Mesendoderm (in vitro differentiated cells): ENCODE measurements at regions not wholly inside any gene's neighbourhood (a gene's known extent, or its start where the extent isn't known, plus 50 kb on each side); places are given as distances from the start of the nearest gene placed in this dataset.

ENCODE experiments used
- DNase-seq: peaks from one replicate; pipeline ENCODE4 v3.0.0; 2013
- H2AK5ac ChIP-seq: 2 replicates; pipeline ENCODE4 v1.6.1; 2013; ENCODE audit warnings: low read length, inconsistent platforms
- H2BK120ac ChIP-seq: 2 replicates; pipeline ENCODE4 v1.6.1; 2013; ENCODE audit warnings: low read depth, mild to moderate bottlenecking, low read length, moderate library complexity, mixed read lengths
- H2BK15ac ChIP-seq: replicated peaks from 2 replicates; pipeline ENCODE4 v1.6.1; 2013; ENCODE audit warnings: low read depth, mild to moderate bottlenecking, moderate library complexity
- H2BK5ac ChIP-seq: 2 replicates; pipeline ENCODE4 v1.6.1; 2013; ENCODE audit warnings: low read length, inconsistent platforms
- H3K18ac ChIP-seq: 2 replicates; pipeline ENCODE4 v1.6.1; 2013; ENCODE audit warnings: mild to moderate bottlenecking, low read length, mixed read lengths
- H3K23ac ChIP-seq: one replicate; pipeline ENCODE4 v1.6.1; 2013; ENCODE audit warnings: low read length
- H3K27ac ChIP-seq: 2 replicates; pipeline ENCODE4 v1.5.1; 2013; ENCODE audit warnings: low read depth, mild to moderate bottlenecking, inconsistent platforms, low read length, moderate library complexity
- H3K27me3 ChIP-seq: 2 replicates; pipeline ENCODE4 v1.6.1; 2013; ENCODE audit warnings: low read length, control low read depth, mild to moderate bottlenecking, inconsistent platforms; ENCODE audit not compliant: insufficient read depth, poor library complexity
- H3K36me3 ChIP-seq: 2 replicates; pipeline ENCODE4 v1.6.1; 2013; ENCODE audit warnings: low read length, inconsistent platforms; ENCODE audit not compliant: control insufficient read depth, insufficient read depth
- H3K4ac ChIP-seq: one replicate; pipeline ENCODE4 v1.6.1; 2013; ENCODE audit warnings: low read depth, mild to moderate bottlenecking, low read length, moderate library complexity
- H3K4me1 ChIP-seq: 2 replicates; pipeline ENCODE4 v1.6.1; 2013; ENCODE audit warnings: low read depth, low read length, inconsistent platforms; ENCODE audit not compliant: control insufficient read depth
- H3K4me2 ChIP-seq: 2 replicates; pipeline ENCODE4 v1.6.1; 2013; ENCODE audit warnings: low read length
- H3K4me3 ChIP-seq: 2 replicates; pipeline ENCODE4 v1.5.1; 2013; ENCODE audit warnings: mild to moderate bottlenecking, low read length
- H3K56ac ChIP-seq: one replicate; pipeline ENCODE4 v1.6.1; 2013; ENCODE audit warnings: low read length
- H3K79me1 ChIP-seq: 2 replicates; pipeline ENCODE4 v1.6.1; 2013; ENCODE audit warnings: low read length, inconsistent platforms
- H3K79me2 ChIP-seq: 2 replicates; pipeline ENCODE4 v1.6.1; 2013; ENCODE audit warnings: mild to moderate bottlenecking, low read length; ENCODE audit not compliant: control insufficient read depth, insufficient read depth
- H3K9ac ChIP-seq: 2 replicates; pipeline ENCODE4 v1.6.1; 2013; ENCODE audit warnings: low read length, inconsistent platforms
- H4K5ac ChIP-seq: one replicate; pipeline ENCODE4 v1.6.1; 2013; ENCODE audit warnings: low read length
- H4K8ac ChIP-seq: one replicate; pipeline ENCODE4 v1.6.1; 2013; ENCODE audit warnings: low read depth, mild to moderate bottlenecking, control low read depth, low read length, moderate library complexity
- WGBS: extraction: QIAGEN DNeasy Blood & Tissue Kit; methylation state at CpG from one replicate; pipeline ENCODE4 v1.1.7; 2013; ENCODE audit warnings: low lambda C conversion rate, missing lambda C conversion rate; ENCODE audit not compliant: insufficient coverage; ENCODE audit errors: extremely low coverage; 5-methylcytosine and 5-hydroxymethylcytosine counted together

DNA sequence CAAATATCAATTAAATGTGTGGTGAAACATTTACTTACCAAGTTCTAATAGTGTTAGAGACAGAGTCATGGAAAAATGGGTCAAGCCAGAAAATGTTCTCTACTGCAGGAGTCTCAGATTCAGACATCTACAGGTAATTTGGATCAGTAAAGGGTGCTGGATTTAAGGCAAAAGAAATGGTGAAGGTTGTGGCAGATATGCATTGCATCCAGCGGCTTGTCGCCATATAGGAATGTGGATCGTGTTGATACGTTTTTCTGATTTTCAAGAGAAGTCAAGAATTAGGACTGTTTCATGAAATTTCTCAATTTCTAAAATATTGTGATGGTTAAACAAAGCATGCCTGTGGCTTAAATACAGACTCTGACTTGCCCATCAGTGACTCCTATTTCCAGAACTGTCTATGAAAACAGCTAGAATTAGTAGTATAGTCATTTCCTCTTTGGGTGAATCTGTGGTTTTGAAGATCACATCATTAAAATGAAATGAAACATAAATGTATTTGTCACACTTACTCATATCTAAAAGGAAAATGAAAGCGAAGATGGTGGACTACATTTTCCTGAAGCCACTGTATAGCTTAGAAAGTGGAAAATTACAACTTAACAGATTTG lies 110.1 kb upstream of the VEGFC start:
- Histone ChIP-seq H3K18ac (no peak overlapping the region), H2BK5ac (no peak overlapping the region), H2BK15ac (no peak overlapping the region), H3K36me3 (no peaks in the 10 kb centered on the region), H3K4me3 (no peak overlapping the region), H3K27ac (no peak overlapping the region), H4K5ac (no peak overlapping the region), H3K4me2 (no peak overlapping the region), H4K8ac (no peak overlapping the region), H3K23ac (no peak overlapping the region), H3K9ac (no peak overlapping the region), H3K4me1 (no peaks in the 10 kb centered on the region), H3K4ac (no peak overlapping the region), H2BK120ac (no peak overlapping the region), H2AK5ac (no peak overlapping the region), H3K56ac (no peak overlapping the region), H3K79me2 (no peaks in the 10 kb centered on the region), H3K27me3 (no peaks in the 10 kb centered on the region), H3K79me1 (no peaks in the 10 kb centered on the region)
- WGBS, result no CpG with 5 or more reads among the region's 5 CpGs
- DNase-seq, result no peak

GRCh38 chr4:176906709-176907108 lies 114.0 kb upstream of the VEGFC start:
- no peak overlapping the region for H3K4ac ChIP-seq
- WGBS, result no CpG with 5 or more reads among the region's 7 CpGs
- no peak overlapping the region for H2BK5ac ChIP-seq
- no peak overlapping the region for H4K8ac ChIP-seq
- DNase-seq, result no peak
- no peak overlapping the region for H3K56ac ChIP-seq
- no peak overlapping the region for H2AK5ac ChIP-seq
- H3K27ac ChIP-seq, result no peak overlapping the region
- no peaks in the 10 kb centered on the region for H3K79me1 ChIP-seq
- H3K23ac ChIP-seq, result no peak overlapping the region
- no peaks in the 10 kb centered on the region for H3K36me3 ChIP-seq
- no peaks in the 10 kb centered on the region for H3K4me1 ChIP-seq
- no peak overlapping the region for H3K9ac ChIP-seq
- no peak overlapping the region for H2BK120ac ChIP-seq
- no peak overlapping the region for H3K4me2 ChIP-seq
- no peak overlapping the region for H4K5ac ChIP-seq
- no peaks in the 10 kb centered on the region for H3K79me2 ChIP-seq
- H3K18ac ChIP-seq, result no peak overlapping the region
- no peaks in the 10 kb centered on the region for H3K27me3 ChIP-seq
- no peak overlapping the region for H2BK15ac ChIP-seq
- no peak overlapping the region for H3K4me3 ChIP-seq

DNA sequence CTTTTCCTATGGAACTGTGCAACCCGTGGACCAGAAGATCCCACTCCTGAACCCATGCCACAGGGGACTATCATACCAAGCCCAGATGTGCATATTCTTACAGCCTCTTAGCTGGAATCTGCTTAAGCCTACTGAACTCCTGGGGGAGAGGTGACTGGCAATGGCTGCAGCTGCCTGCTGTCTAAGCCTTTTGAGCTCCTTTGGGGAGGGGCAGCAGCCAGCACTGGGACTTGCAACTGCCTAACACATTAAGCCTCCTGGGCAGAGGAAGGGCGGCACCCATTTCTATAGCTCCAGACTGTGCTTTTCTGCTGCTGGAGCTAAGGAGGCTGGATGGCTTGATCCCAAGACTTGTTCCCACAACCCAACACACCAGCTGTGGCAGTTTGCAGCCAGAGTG lies 117.9 kb upstream of the VEGFC start:
- no peak overlapping the region for H3K23ac ChIP-seq
- no peak overlapping the region for H3K56ac ChIP-seq
- no peak overlapping the region for H2AK5ac ChIP-seq
- no peaks in the 10 kb centered on the region for H3K79me2 ChIP-seq
- no peak overlapping the region for H2BK15ac ChIP-seq
- no peak overlapping the region for H3K4me3 ChIP-seq
- no peak overlapping the region for H3K4ac ChIP-seq
- H4K5ac ChIP-seq, result no peak overlapping the region
- no CpG with 5 or more reads among the region's 2 CpGs for whole genome bisulfite sequencing
- no peaks in the 10 kb centered on the region for H3K79me1 ChIP-seq
- DNase-seq, result no peak
- H2BK120ac ChIP-seq, result no peak overlapping the region
- H4K8ac ChIP-seq, result no peak overlapping the region
- no peak overlapping the region for H3K4me2 ChIP-seq
- H3K18ac ChIP-seq, result no peak overlapping the region
- H3K4me1 ChIP-seq, result no peaks in the 10 kb centered on the region
- no peak overlapping the region for H2BK5ac ChIP-seq
- no peak overlapping the region for H3K9ac ChIP-seq
- H3K36me3 ChIP-seq, result no peaks in the 10 kb centered on the region
- H3K27ac ChIP-seq, result no peak overlapping the region
- no peaks in the 10 kb centered on the region for H3K27me3 ChIP-seq

GRCh38 chr4:176919631-176920030 lies 126.9 kb upstream of the VEGFC start:
- DNase-seq, result no peak
- H4K8ac ChIP-seq, result no peak overlapping the region
- H3K4me2 ChIP-seq, result no peak overlapping the region
- no peaks in the 10 kb centered on the region for H3K4me1 ChIP-seq
- H3K79me2 ChIP-seq, result no peaks in the 10 kb centered on the region
- H2BK5ac ChIP-seq, result no peak overlapping the region
- no CpG with 5 or more reads among the region's 2 CpGs for WGBS
- no peak overlapping the region for H3K4ac ChIP-seq
- no peak overlapping the region for H3K23ac ChIP-seq
- H2BK15ac ChIP-seq, result no peak overlapping the region
- no peaks in the 10 kb centered on the region for H3K36me3 ChIP-seq
- H3K79me1 ChIP-seq, result no peaks in the 10 kb centered on the region
- no peak overlapping the region for H2AK5ac ChIP-seq
- no peak overlapping the region for H3K18ac ChIP-seq
- no peak overlapping the region for H3K56ac ChIP-seq
- no peak overlapping the region for H2BK120ac ChIP-seq
- H3K27ac ChIP-seq, result no peak overlapping the region
- H3K27me3 ChIP-seq, result no peaks in the 10 kb centered on the region
- H3K4me3 ChIP-seq, result no peak overlapping the region
- no peak overlapping the region for H4K5ac ChIP-seq
- no peak overlapping the region for H3K9ac ChIP-seq

GRCh38 chr4:176920694-176921093 lies 128.0 kb upstream of the VEGFC start:
- no peaks in the 10 kb centered on the region for H3K36me3 ChIP-seq
- H3K18ac ChIP-seq, result no peak overlapping the region
- H3K56ac ChIP-seq, result no peak overlapping the region
- H3K4ac ChIP-seq, result no peak overlapping the region
- H3K27ac ChIP-seq, result no peak overlapping the region
- DNase-seq, result no peak
- no peak overlapping the region for H3K4me3 ChIP-seq
- no CpG with 5 or more reads among the region's 4 CpGs for WGBS
- H2BK120ac ChIP-seq, result no peak overlapping the region
- no peak overlapping the region for H3K4me2 ChIP-seq
- H2AK5ac ChIP-seq, result no peak overlapping the region
- no peak overlapping the region for H3K23ac ChIP-seq
- no peak overlapping the region for H2BK5ac ChIP-seq
- H4K8ac ChIP-seq, result no peak overlapping the region
- H3K9ac ChIP-seq, result no peak overlapping the region
- no peak overlapping the region for H2BK15ac ChIP-seq
- no peaks in the 10 kb centered on the region for H3K4me1 ChIP-seq
- no peaks in the 10 kb centered on the region for H3K79me2 ChIP-seq
- H3K27me3 ChIP-seq, result no peaks in the 10 kb centered on the region
- H4K5ac ChIP-seq, result no peak overlapping the region
- no peaks in the 10 kb centered on the region for H3K79me1 ChIP-seq

- DNase-seq, result no peak
- 100% methylated on average over 1 of the region's 4 CpGs for WGBS
Measured at GRCh38 chr4:176921256-176921655, 128.5 kb upstream of the VEGFC start.

More at GRCh38 chr4:176921256-176921655, 128.5 kb upstream of the VEGFC start:
- H3K36me3 ChIP-seq, result no peaks in the 10 kb centered on the region
- no peak overlapping the region for H2BK15ac ChIP-seq
- no peaks in the 10 kb centered on the region for H3K79me1 ChIP-seq
- no peak overlapping the region for H3K9ac ChIP-seq
- H4K8ac ChIP-seq, result no peak overlapping the region
- H3K4ac ChIP-seq, result no peak overlapping the region
- no peak overlapping the region for H3K27ac ChIP-seq
- H3K18ac ChIP-seq, result no peak overlapping the region
- H3K4me2 ChIP-seq, result no peak overlapping the region
- no peaks in the 10 kb centered on the region for H3K4me1 ChIP-seq
- H4K5ac ChIP-seq, result no peak overlapping the region
- no peak overlapping the region for H3K23ac ChIP-seq
- no peak overlapping the region for H2BK5ac ChIP-seq
- H3K4me3 ChIP-seq, result no peak overlapping the region
- H3K56ac ChIP-seq, result no peak overlapping the region
- no peak overlapping the region for H2AK5ac ChIP-seq
- H2BK120ac ChIP-seq, result no peak overlapping the region
- no peaks in the 10 kb centered on the region for H3K27me3 ChIP-seq
- H3K79me2 ChIP-seq, result no peaks in the 10 kb centered on the region
